Loucy (cell line): ENCODE measurements at regions not wholly inside any gene's neighbourhood (a gene's known extent, or its start where the extent isn't known, plus 50 kb on each side); places are given as distances from the start of the nearest gene placed in this dataset.

Source experiments
- H2AFZ ChIP-seq: fragments of 200-600 bp; sonication (generic); 2 replicates; pipeline ENCODE4 v1.6.0; 2016; ENCODE audit warnings: antibody characterized with exemption, mild to moderate bottlenecking, low read length, moderate library complexity
- H3F3A ChIP-seq: fragments of 200-600 bp; 2 replicates; pipeline ENCODE4 v1.6.0; 2016; ENCODE audit warnings: antibody characterized with exemption, low read depth, mild to moderate bottlenecking
- H3K27me3 ChIP-seq: fragments of 200-600 bp; sonication (generic); 2 replicates; pipeline ENCODE4 v1.6.1; 2014; ENCODE audit warnings: low read length, mild to moderate bottlenecking; ENCODE audit not compliant: insufficient read depth, poor library complexity, severe bottlenecking
- H3K36me3 ChIP-seq: fragments of 200-600 bp; sonication (generic); 2 replicates; pipeline ENCODE4 v1.6.1; 2016; ENCODE audit warnings: low read length; ENCODE audit not compliant: insufficient read depth
- H3K4me1 ChIP-seq: fragments of 200-600 bp; sonication (generic); 2 replicates; pipeline ENCODE4 v1.5.1; 2014; ENCODE audit warnings: low read length, mild to moderate bottlenecking; ENCODE audit not compliant: insufficient read depth, poor library complexity, severe bottlenecking
- H3K4me2 ChIP-seq: fragments of 200-600 bp; sonication (generic); 2 replicates; pipeline ENCODE4 v1.6.0; 2014; ENCODE audit warnings: antibody characterized with exemption, low read length, low read depth, mild to moderate bottlenecking; ENCODE audit not compliant: poor library complexity, severe bottlenecking
- H3K4me3 ChIP-seq: fragments of 200-600 bp; sonication (generic); 2 replicates; pipeline ENCODE4 v1.5.1; 2014; ENCODE audit warnings: low read length, mild to moderate bottlenecking, mixed read lengths; ENCODE audit not compliant: poor library complexity, severe bottlenecking
- H3K79me2 ChIP-seq: fragments of 200-600 bp; sonication (generic); 2 replicates; pipeline ENCODE4 v1.6.1; 2014; ENCODE audit warnings: low read length; ENCODE audit not compliant: insufficient read depth
- H3K9ac ChIP-seq: fragments of 200-600 bp; sonication (generic); 2 replicates; pipeline ENCODE4 v1.6.0; 2014; ENCODE audit warnings: mild to moderate bottlenecking, low read depth, low read length, moderate library complexity; ENCODE audit not compliant: poor library complexity, severe bottlenecking
- H3K9me2 ChIP-seq: fragments of 200-600 bp; sonication (generic); replicated peaks from 2 replicates; pipeline ENCODE4 v1.6.1; 2016; ENCODE audit warnings: low read depth, low read length, mixed read lengths
- H3K9me3 ChIP-seq: fragments of 200-600 bp; sonication (generic); 2 replicates; pipeline ENCODE4 v1.6.1; 2014; ENCODE audit warnings: mild to moderate bottlenecking, antibody characterized with exemption, low read length, low read depth; ENCODE audit not compliant: insufficient read depth
- H4K20me1 ChIP-seq: fragments of 200-600 bp; sonication (generic); 2 replicates; pipeline ENCODE4 v1.6.0; 2014; ENCODE audit warnings: antibody characterized with exemption, low read length, mild to moderate bottlenecking; ENCODE audit not compliant: insufficient read depth, poor library complexity, severe bottlenecking
- EZH2phosphoT487 ChIP-seq: fragments of 200-600 bp; IDR thresholded peaks from 2 replicates; pipeline ENCODE4 v1.6.1; 2018; ENCODE audit warnings: antibody characterized with exemption, mild to moderate bottlenecking, moderate library complexity, borderline replicate concordance
- TF ChIP-seq, protein P1 (sequence below): fragments of 200-600 bp; sonication (generic); conservative IDR thresholded peaks from 2 replicates; pipeline ENCODE4 v1.5.1; 2014; ENCODE audit warnings: mild to moderate bottlenecking, antibody characterized with exemption, low read length

GRCh38 chr12:111174961-111175345, 193.9 kb downstream of the PHETA1 start:
- H3K9ac ChIP-seq: peak overlapping the region; percentile 45
- no peaks in the 10 kb centered on the region for H4K20me1 ChIP-seq
- H3K4me3 ChIP-seq: no peak overlapping the region
- no peaks in the 10 kb centered on the region for H3K27me3 ChIP-seq
- no peaks in the 10 kb centered on the region for H3K9me2 ChIP-seq
- H3K79me2 ChIP-seq: no peaks in the 10 kb centered on the region
- H3K4me2 ChIP-seq: peak overlapping the region; percentile 58
- no peaks in the 10 kb centered on the region for H3K9me3 ChIP-seq
- TF ChIP-seq, protein P1, sequence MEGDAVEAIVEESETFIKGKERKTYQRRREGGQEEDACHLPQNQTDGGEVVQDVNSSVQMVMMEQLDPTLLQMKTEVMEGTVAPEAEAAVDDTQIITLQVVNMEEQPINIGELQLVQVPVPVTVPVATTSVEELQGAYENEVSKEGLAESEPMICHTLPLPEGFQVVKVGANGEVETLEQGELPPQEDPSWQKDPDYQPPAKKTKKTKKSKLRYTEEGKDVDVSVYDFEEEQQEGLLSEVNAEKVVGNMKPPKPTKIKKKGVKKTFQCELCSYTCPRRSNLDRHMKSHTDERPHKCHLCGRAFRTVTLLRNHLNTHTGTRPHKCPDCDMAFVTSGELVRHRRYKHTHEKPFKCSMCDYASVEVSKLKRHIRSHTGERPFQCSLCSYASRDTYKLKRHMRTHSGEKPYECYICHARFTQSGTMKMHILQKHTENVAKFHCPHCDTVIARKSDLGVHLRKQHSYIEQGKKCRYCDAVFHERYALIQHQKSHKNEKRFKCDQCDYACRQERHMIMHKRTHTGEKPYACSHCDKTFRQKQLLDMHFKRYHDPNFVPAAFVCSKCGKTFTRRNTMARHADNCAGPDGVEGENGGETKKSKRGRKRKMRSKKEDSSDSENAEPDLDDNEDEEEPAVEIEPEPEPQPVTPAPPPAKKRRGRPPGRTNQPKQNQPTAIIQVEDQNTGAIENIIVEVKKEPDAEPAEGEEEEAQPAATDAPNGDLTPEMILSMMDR: no peak
- TF ChIP-seq EZH2phosphoT487: no peak
- H3K36me3 ChIP-seq: no peaks in the 10 kb centered on the region
- H3F3A ChIP-seq: 0 out of 2 replicates have a peak, but pooled peaks cover 4% of the 10 kb centered on the region
- no peak overlapping the region for H2AFZ ChIP-seq
- peaks cover 39% of the 10 kb centered on the region for H3K4me1 ChIP-seq

GRCh38 chr12:111174251-111174960, 194.5 kb downstream of the PHETA1 start:
- H3F3A ChIP-seq: 0 out of 2 replicates have a peak, but pooled peaks cover 4% of the 10 kb centered on the region
- H4K20me1 ChIP-seq: no peaks in the 10 kb centered on the region
- no peaks in the 10 kb centered on the region for H3K79me2 ChIP-seq
- peak overlapping the region; percentile 58 for H3K4me2 ChIP-seq
- H3K27me3 ChIP-seq: no peaks in the 10 kb centered on the region
- H3K36me3 ChIP-seq: no peaks in the 10 kb centered on the region
- H3K9me3 ChIP-seq: no peaks in the 10 kb centered on the region
- peaks cover 34% of the 10 kb centered on the region for H3K4me1 ChIP-seq
- H3K4me3 ChIP-seq: no peak overlapping the region
- H3K9ac ChIP-seq: peak overlapping the region; percentile 45
- H2AFZ ChIP-seq: no peak overlapping the region
- no peak for TF ChIP-seq EZH2phosphoT487
- TF ChIP-seq, protein P1: peak; percentile 69
- H3K9me2 ChIP-seq: no peaks in the 10 kb centered on the region

GRCh38 chr12:111173836-111174235, 195.1 kb downstream of the PHETA1 start:
- Histone ChIP-seq H2AFZ (no peak overlapping the region), H3K9me3 (no peaks in the 10 kb centered on the region), H3F3A (0 out of 2 replicates have a peak, but pooled peaks cover 4% of the 10 kb centered on the region), H3K36me3 (no peaks in the 10 kb centered on the region), H3K9ac (no peak overlapping the region), H3K4me2 (peak overlapping the region; percentile 58), H3K79me2 (no peaks in the 10 kb centered on the region), H3K27me3 (no peaks in the 10 kb centered on the region), H3K9me2 (no peaks in the 10 kb centered on the region), H3K4me3 (no peak overlapping the region), H4K20me1 (no peaks in the 10 kb centered on the region), H3K4me1 (peaks cover 34% of the 10 kb centered on the region)
- TF ChIP-seq, protein P1: no peak
